Endodermal cell (in vitro differentiated cells): ENCODE measurements at regions not wholly inside any gene's neighbourhood (a gene's known extent, or its start where the extent isn't known, plus 50 kb on each side); places are given as distances from the start of the nearest gene placed in this dataset.

Experiments
- DNase-seq: peaks from one replicate; pipeline ENCODE4 v3.0.0-alpha.2; 2017
- H3K27ac ChIP-seq: 2 replicates; pipeline ENCODE4 v1.5.1; 2013; ENCODE audit warnings: mild to moderate bottlenecking, low read depth, low read length, moderate library complexity
- H3K27me3 ChIP-seq: 2 replicates; pipeline ENCODE4 v1.6.1; 2013; ENCODE audit warnings: mild to moderate bottlenecking, low read length, moderate library complexity; ENCODE audit not compliant: insufficient read depth, control insufficient read depth, poor library complexity, severe bottlenecking
- H3K36me3 ChIP-seq: 2 replicates; pipeline ENCODE4 v1.7.0; 2013; ENCODE audit warnings: mild to moderate bottlenecking, low read length, moderate library complexity; ENCODE audit not compliant: control insufficient read depth, insufficient read depth
- H3K4me1 ChIP-seq: one replicate; pipeline ENCODE4 v1.7.0; 2013; ENCODE audit warnings: low read length; ENCODE audit not compliant: control insufficient read depth, insufficient read depth
- H3K4me3 ChIP-seq: 2 replicates; pipeline ENCODE4 v1.5.1; 2013; ENCODE audit warnings: mild to moderate bottlenecking, low read length, moderate library complexity
- H3K9ac ChIP-seq: 2 replicates; pipeline ENCODE4 v1.6.1; 2013; ENCODE audit warnings: mild to moderate bottlenecking, low read length, moderate library complexity; ENCODE audit not compliant: poor library complexity, severe bottlenecking; ENCODE audit errors: extremely low read depth
- H3K9me3 ChIP-seq: 2 replicates; pipeline ENCODE4 v1.6.1; 2013; ENCODE audit warnings: mild to moderate bottlenecking, low read length, moderate library complexity; ENCODE audit not compliant: control insufficient read depth
- H3K27ac Mint-ChIP-seq: 2 replicates; pipeline ENCODE4 v1.8.0; 2020; ENCODE audit warnings: mixed read lengths
- H3K27me3 Mint-ChIP-seq: 2 replicates; pipeline ENCODE4 v1.8.0; 2021; ENCODE audit warnings: mild to moderate bottlenecking, mixed read lengths; ENCODE audit not compliant: insufficient read depth
- H3K36me3 Mint-ChIP-seq: 2 replicates; pipeline ENCODE4 v1.8.0; 2020; ENCODE audit warnings: low read depth, mixed read lengths
- H3K4me1 Mint-ChIP-seq: 2 replicates; pipeline ENCODE4 v1.8.0; 2020; ENCODE audit warnings: mixed read lengths
- H3K4me3 Mint-ChIP-seq: 2 replicates; pipeline ENCODE4 v1.8.0; 2020; ENCODE audit warnings: mild to moderate bottlenecking, moderate library complexity, mixed read lengths
- H3K9me3 Mint-ChIP-seq: 2 replicates; pipeline ENCODE4 v1.8.0; 2020; ENCODE audit warnings: mild to moderate bottlenecking, mixed read lengths
- WGBS, 2 experiments: methylation state at CpG; one replicate each; pipeline versions ENCODE4 v1.1.5 to v1.1.7; 2013; ENCODE audit warnings: missing lambda C conversion rate in 2 of 2, mixed read lengths in 1 of 2; ENCODE audit not compliant: insufficient coverage in 1 of 2, insufficient read length in 1 of 2; 5-methylcytosine and 5-hydroxymethylcytosine counted together
- TF ChIP-seq, protein P1 (sequence below): fragments of 200-600 bp; sonication (generic); conservative IDR thresholded peaks from 2 replicates; pipeline ENCODE4 v1.5.0; 2021; ENCODE audit warnings: antibody characterized with exemption, mild to moderate bottlenecking

DNA sequence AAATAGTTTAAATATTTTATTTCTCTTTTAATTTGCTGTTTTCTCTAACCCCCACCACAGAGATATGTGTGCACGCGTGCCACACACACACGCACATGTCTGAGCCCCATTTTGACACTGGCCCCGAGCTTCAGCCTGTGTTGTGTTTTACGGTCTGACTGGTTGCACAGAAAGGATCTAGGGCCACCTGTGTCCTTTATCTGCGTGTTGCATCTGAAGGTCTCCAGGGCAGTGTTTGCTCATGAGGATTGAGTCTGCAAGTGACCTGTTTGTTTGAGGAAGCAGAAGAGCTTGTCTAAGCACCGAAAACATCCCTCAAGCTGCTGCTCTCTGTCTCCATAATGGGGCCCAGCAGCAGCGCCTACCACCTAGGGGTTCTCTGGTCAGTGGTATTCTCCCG is 266.4 kb upstream of the LYZL1 start:
- Mint-ChIP-seq H3K27ac (peak overlapping the region; percentile 57), H3K4me1 (peaks cover 14% of the 10 kb centered on the region), H3K27me3 (peaks cover 7% of the 10 kb centered on the region), H3K9me3 (peaks cover 2% of the 10 kb centered on the region), H3K4me3 (peak overlapping the region; percentile 8), H3K36me3 (peaks cover 2% of the 10 kb centered on the region)
- peaks cover 7% of the 10 kb centered on the region for H3K4me1 ChIP-seq
- TF ChIP-seq, protein P1, sequence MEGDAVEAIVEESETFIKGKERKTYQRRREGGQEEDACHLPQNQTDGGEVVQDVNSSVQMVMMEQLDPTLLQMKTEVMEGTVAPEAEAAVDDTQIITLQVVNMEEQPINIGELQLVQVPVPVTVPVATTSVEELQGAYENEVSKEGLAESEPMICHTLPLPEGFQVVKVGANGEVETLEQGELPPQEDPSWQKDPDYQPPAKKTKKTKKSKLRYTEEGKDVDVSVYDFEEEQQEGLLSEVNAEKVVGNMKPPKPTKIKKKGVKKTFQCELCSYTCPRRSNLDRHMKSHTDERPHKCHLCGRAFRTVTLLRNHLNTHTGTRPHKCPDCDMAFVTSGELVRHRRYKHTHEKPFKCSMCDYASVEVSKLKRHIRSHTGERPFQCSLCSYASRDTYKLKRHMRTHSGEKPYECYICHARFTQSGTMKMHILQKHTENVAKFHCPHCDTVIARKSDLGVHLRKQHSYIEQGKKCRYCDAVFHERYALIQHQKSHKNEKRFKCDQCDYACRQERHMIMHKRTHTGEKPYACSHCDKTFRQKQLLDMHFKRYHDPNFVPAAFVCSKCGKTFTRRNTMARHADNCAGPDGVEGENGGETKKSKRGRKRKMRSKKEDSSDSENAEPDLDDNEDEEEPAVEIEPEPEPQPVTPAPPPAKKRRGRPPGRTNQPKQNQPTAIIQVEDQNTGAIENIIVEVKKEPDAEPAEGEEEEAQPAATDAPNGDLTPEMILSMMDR, result no peak
- H3K4me3 ChIP-seq, result no peak overlapping the region
- peak overlapping the region; percentile 3 for H3K27ac ChIP-seq
- no peaks in the 10 kb centered on the region for H3K36me3 ChIP-seq
- 84 to 85% methylated on average over 5 to 9 of the region's 9 CpGs for WGBS, 2 experiments
- no peak for DNase-seq
- H3K9me3 ChIP-seq, result no peaks in the 10 kb centered on the region
- no peaks in the 10 kb centered on the region for H3K27me3 ChIP-seq
- no peak overlapping the region for H3K9ac ChIP-seq

DNA sequence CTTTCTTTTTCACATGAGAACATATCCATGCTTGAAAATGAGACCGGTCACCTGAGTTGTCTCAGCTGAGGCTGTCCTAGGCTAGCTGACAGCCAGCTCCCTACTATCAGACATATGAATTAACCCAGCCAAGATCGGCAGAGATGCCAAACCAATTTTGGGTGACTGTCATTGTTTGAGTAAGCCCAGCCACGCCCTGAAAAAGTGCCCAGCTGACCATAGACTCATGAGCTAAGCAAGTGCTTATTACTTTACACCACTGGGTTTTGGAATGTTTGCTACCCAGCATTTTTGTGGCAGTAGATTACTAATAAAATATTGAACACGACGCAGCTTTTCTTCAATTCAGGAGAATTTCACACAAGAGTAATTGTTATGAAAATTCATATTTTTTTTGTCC is 265.2 kb upstream of the LYZL1 start:
- 92 to 94% methylated on average over 5 of the region's 5 CpGs for WGBS, 2 experiments
- H3K4me3 ChIP-seq, result no peak overlapping the region
- peaks cover 7% of the 10 kb centered on the region for H3K4me1 ChIP-seq
- DNase-seq, result no peak
- Mint-ChIP-seq H3K36me3 (no peaks in the 10 kb centered on the region), H3K4me3 (no peak overlapping the region), H3K27me3 (peaks cover 7% of the 10 kb centered on the region), H3K9me3 (no peaks in the 10 kb centered on the region), H3K4me1 (peaks cover 14% of the 10 kb centered on the region), H3K27ac (no peak overlapping the region)
- no peaks in the 10 kb centered on the region for H3K27me3 ChIP-seq
- no peaks in the 10 kb centered on the region for H3K9me3 ChIP-seq
- no peak overlapping the region for H3K27ac ChIP-seq
- TF ChIP-seq, protein P1, result no peak
- no peak overlapping the region for H3K9ac ChIP-seq
- no peaks in the 10 kb centered on the region for H3K36me3 ChIP-seq

DNA sequence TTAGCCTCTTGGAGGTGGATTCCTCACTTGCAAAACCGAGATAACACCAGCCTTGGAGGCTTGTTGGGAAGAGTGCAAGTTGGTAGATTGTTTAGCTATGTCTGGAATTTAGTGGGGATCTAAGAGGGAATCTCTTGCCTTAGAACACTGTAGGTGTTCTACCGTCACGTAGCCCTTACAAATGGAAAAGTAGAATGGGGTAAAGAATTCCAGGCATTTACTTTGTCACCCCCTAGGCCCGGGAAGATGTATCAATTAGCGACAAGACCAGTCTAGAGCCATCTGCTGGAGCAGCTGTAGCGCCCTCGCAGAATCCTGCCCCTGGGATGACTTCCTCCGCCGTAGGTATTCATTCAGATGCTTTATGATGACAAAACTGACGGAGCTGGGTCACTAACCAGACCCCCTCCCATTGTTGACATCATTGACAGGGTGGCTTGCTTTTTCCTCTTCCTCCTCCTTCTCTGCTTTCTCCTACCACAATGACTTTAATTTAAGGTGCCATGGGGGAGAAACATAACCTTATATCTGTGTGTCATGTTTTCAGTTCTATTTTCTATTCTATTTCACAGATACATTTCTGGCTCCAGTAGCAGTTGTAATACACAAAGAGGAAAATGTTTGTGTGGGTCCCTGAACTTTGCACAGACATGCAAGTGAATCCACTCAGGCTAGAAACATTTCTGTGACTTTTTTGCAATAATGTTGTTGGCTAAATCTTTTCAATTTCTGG is 262.6 kb upstream of the LYZL1 start:
- H3K9ac ChIP-seq, result no peak overlapping the region
- H3K36me3 ChIP-seq, result no peaks in the 10 kb centered on the region
- no peaks in the 10 kb centered on the region for H3K9me3 ChIP-seq
- H3K4me1 ChIP-seq, result peaks cover 7% of the 10 kb centered on the region
- H3K36me3 Mint-ChIP-seq, result no peaks in the 10 kb centered on the region
- H3K4me1 Mint-ChIP-seq, result peaks cover 14% of the 10 kb centered on the region
- H3K27me3 Mint-ChIP-seq, result peaks cover 7% of the 10 kb centered on the region
- TF ChIP-seq, protein P1, result peak; percentile 23
- H3K4me3 Mint-ChIP-seq, result no peak overlapping the region
- DNase-seq, result peak; percentile 89
- H3K27ac ChIP-seq, result no peak overlapping the region
- H3K27me3 ChIP-seq, result no peaks in the 10 kb centered on the region
- no peak overlapping the region for H3K4me3 ChIP-seq
- no peaks in the 10 kb centered on the region for H3K9me3 Mint-ChIP-seq
- H3K27ac Mint-ChIP-seq, result peak overlapping the region; percentile 23
- WGBS, 2 experiments, result 57 to 66% methylated on average over 10 of the region's 10 CpGs
